GM13976 (cell line): ENCODE measurements at regions not wholly inside any gene's neighbourhood (a gene's known extent, or its start where the extent isn't known, plus 50 kb on each side); places are given as distances from the start of the nearest gene placed in this dataset.

Experiments used
- DNase-seq: peaks from one replicate; pipeline ENCODE4 v3.0.0; 2012; ENCODE audit warnings: low spot score
- CTCF ChIP-seq: IDR thresholded peaks from 2 replicates; pipeline ENCODE4 v1.5.1; 2012; ENCODE audit warnings: borderline replicate concordance, mild to moderate bottlenecking; ENCODE audit not compliant: insufficient read depth; ENCODE audit errors: extremely low read depth, missing control alignments, control extremely low read depth
- in situ Hi-C: fragments of 300-500 bp; cut with MboI; formaldehyde crosslinking; loops from one replicate; pipeline ENCODE4 v1.12.0; 2022; ENCODE audit warnings: low sequenced_read_pairs, mixed read lengths, inconsistent platforms; ENCODE audit not compliant: unreplicated experiment

- no peak for TF ChIP-seq CTCF
- no peak for DNase-seq
- in situ Hi-C loops, result no loop called here
These were observed 176.6 kb upstream of the FREM1 start for GRCh38 chr9:15086778-15087324.

GRCh38 chr9:15086156-15086763 is 176.0 kb upstream of the FREM1 start:
- no peak for TF ChIP-seq CTCF
- no peak for DNase-seq
- in situ Hi-C loops, result no loop called here

- TF ChIP-seq CTCF, result no peak
- in situ Hi-C loops, result no loop called here
- no peak for DNase-seq
These were observed 171.0 kb upstream of the FREM1 start for GRCh38 chr9:15081021-15081753.

- DNase-seq, result no peak
- in situ Hi-C loops, result no loop called here
- no peak for TF ChIP-seq CTCF
These were observed 170.2 kb upstream of the FREM1 start for GRCh38 chr9:15080401-15080800.

GRCh38 chr9:15079989-15080388 is 169.8 kb upstream of the FREM1 start:
- no peak for DNase-seq
- in situ Hi-C loops, result no loop called here
- TF ChIP-seq CTCF, result no peak

GRCh38 chr9:15077946-15078729 is 167.9 kb upstream of the FREM1 start:
- TF ChIP-seq CTCF, result no peak
- in situ Hi-C loops, result no loop called here
- no peak for DNase-seq
